Effector memory CD4-positive, alpha-beta T cell (primary cell): ENCODE measurements at regions not wholly inside any gene's neighbourhood (a gene's known extent, or its start where the extent isn't known, plus 50 kb on each side); places are given as distances from the start of the nearest gene placed in this dataset.

Source experiments
- DNase-seq, 3 donors: peaks; one replicate each; pipeline ENCODE4 v3.0.0-alpha.2; 2020
- H3K27ac ChIP-seq: 2 replicates; pipeline ENCODE4 v1.7.0; 2013; ENCODE audit warnings: mild to moderate bottlenecking, low read length, moderate library complexity; ENCODE audit not compliant: insufficient read depth, poor library complexity, severe bottlenecking
- H3K27me3 ChIP-seq: replicated peaks from 2 replicates; pipeline ENCODE4 v1.7.0; 2013; ENCODE audit warnings: mild to moderate bottlenecking, low read length; ENCODE audit not compliant: insufficient read depth, control insufficient read depth, poor library complexity, severe bottlenecking
- H3K36me3 ChIP-seq: 2 replicates; pipeline ENCODE4 v1.7.0; 2013; ENCODE audit warnings: mild to moderate bottlenecking, low read length, moderate library complexity; ENCODE audit not compliant: control insufficient read depth, insufficient read depth
- H3K4me1 ChIP-seq: 2 replicates; pipeline ENCODE4 v1.7.0; 2013; ENCODE audit warnings: low read length, mild to moderate bottlenecking; ENCODE audit not compliant: control insufficient read depth, insufficient read depth, poor library complexity, severe bottlenecking
- H3K4me3 ChIP-seq: 2 replicates; pipeline ENCODE4 v1.7.0; 2013; ENCODE audit warnings: low read length, low read depth, mild to moderate bottlenecking; ENCODE audit not compliant: insufficient read depth, poor library complexity, severe bottlenecking
- H3K9me3 ChIP-seq: 2 replicates; pipeline ENCODE4 v1.7.0; 2013; ENCODE audit warnings: mild to moderate bottlenecking, low read length, moderate library complexity; ENCODE audit not compliant: control insufficient read depth

DNA sequence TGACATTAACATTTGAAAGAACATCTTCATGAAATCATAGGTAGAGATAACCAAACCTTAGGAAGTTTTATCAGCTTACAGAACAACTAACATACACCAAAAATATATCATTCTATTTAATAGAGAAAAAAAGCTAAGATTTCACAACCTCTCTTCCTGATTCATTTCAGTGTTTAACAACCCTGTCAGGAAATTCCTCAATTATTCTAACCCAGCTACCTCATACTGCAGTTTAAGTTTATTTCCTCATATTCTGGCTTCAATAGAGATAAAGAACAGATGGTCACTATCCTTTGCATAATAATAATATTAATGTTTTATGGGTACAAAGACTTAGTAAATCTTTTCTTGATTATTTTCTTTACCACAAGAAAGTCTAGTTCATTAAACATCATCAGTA is 112.9 kb upstream of the HSF2 start:
- Histone ChIP-seq H3K27ac (no peak overlapping the region), H3K27me3 (no peaks in the 10 kb centered on the region), H3K36me3 (no peaks in the 10 kb centered on the region), H3K4me3 (no peak overlapping the region), H3K9me3 (no peaks in the 10 kb centered on the region), H3K4me1 (no peaks in the 10 kb centered on the region)
- no peak for DNase-seq

DNA sequence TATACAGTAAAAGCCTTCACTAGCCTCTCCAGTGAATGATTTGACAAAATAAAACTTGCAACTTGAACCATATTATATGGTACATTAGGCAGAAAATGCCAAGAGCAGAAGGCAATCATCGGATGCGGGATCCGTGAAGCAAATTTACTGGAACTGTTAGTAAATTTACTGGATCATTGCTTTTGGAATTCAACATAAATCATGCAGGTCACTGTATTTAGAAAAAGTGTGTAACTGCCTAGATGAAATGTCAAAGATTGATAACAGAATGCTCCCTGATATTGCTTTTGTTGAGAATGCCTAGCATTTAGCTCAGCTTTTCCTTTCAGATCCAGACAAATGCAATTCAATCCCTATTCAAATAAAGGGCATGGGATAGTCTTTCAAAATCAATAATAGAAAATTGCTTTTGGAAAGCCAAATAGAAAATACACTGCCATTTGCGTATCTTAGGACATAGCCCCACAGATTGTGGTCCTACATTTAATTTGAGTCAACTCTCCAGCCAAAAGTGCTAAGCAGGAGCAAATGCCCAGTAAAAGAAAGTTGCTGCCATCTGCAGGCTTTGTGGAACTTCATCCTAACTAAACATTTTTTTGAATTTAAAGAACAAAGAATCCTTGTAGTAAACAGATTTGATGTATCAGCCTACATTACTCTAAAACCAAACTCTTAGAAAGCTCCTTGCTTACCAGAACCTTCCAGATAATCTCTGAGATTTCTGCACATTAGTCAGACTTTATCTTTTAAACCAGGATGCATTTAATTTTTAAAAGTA is 109.5 kb upstream of the HSF2 start:
- Histone ChIP-seq H3K27ac (no peak overlapping the region), H3K9me3 (no peaks in the 10 kb centered on the region), H3K4me3 (no peak overlapping the region), H3K36me3 (no peaks in the 10 kb centered on the region), H3K4me1 (no peaks in the 10 kb centered on the region), H3K27me3 (no peaks in the 10 kb centered on the region)
- DNase-seq = no peak

DNA sequence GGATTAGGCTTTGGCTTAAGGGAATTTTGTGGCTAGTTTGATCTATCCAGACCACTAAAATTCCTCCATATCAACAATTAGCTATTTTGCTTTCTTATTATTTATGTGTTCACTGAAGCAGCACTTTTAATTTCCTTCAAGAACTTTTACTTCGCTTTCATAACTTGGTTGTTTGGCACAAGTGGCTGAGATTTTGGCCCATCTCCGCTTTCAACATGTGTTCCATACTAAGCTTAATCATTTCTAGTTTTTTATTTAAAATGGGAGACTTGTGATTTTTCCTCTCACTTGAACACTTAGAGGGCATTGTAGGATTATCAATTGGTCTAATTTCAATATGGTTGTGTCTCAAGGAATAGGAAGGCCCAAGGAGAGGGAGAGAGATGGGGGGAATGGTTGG is 102.4 kb upstream of the HSF2 start:
- Histone ChIP-seq H3K4me3 (no peak overlapping the region), H3K9me3 (no peaks in the 10 kb centered on the region), H3K4me1 (no peaks in the 10 kb centered on the region), H3K36me3 (no peaks in the 10 kb centered on the region), H3K27ac (no peak overlapping the region), H3K27me3 (no peaks in the 10 kb centered on the region)
- DNase-seq = no peak

DNA sequence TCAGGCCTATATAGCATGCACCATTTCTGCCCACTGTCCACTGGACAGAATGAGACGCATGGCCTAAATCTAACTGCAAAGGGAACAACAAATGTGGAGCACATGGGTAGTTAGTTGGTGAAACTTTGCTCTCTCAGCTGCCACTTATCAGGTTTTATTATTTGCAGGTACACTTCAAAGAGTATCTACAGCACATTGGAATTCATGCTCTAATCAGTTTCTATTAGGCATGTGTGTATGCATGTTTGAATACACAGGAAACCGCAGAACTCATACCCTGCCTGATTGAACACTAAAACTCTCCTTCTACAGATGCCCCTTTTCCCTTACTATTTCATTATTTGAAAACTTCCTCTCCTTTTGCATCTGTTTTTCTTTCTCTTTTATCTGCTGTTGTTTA is 97.4 kb upstream of the HSF2 start:
- no peak overlapping the region for H3K27ac ChIP-seq
- H3K4me3 ChIP-seq = no peak overlapping the region
- DNase-seq = no peak
- H3K27me3 ChIP-seq = no peaks in the 10 kb centered on the region
- no peaks in the 10 kb centered on the region for H3K4me1 ChIP-seq
- no peaks in the 10 kb centered on the region for H3K36me3 ChIP-seq
- no peaks in the 10 kb centered on the region for H3K9me3 ChIP-seq

DNA sequence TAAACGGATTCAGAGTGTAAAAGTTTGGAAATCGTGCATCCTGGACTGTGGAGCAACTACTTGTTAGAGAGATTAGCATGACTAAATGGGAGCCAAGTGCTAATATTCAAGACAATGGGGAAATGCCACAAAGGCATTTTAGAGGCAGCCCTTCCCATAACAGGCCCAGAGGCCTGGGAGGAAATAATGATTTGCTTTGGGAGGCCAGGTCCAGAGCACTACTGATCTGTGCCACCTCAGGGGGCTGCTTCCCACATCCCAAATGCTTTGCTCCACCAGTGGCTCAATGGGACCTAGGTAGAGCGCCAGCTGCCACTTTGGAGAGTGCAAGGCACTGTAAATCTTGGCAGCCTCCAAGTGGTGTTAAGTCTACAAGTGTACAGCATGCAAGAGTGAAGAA is 91.9 kb upstream of the HSF2 start:
- no peaks in the 10 kb centered on the region for H3K27me3 ChIP-seq
- no peak overlapping the region for H3K27ac ChIP-seq
- no peak overlapping the region for H3K4me3 ChIP-seq
- no peaks in the 10 kb centered on the region for H3K36me3 ChIP-seq
- DNase-seq = no peak
- no peaks in the 10 kb centered on the region for H3K4me1 ChIP-seq
- no peaks in the 10 kb centered on the region for H3K9me3 ChIP-seq

DNA sequence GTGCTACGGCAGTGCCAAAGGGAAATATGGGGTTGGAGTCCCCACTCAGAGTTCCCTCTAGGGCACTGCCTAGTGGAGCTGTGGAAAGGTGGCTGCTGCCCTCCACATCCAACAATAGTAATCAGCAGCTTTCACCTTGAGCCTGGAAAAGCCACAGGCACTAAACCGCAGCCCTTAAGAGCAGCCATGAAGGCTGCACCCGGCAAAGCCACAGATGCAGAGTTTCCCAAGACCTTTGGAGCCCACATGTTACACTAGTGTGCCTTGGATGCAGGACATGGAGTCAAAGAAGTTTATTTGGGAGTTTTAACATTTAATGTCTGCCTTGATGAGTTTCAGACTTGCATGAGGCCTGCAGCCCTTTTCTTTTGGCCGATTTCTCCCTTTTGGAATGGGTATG is 91.4 kb upstream of the HSF2 start:
- Histone ChIP-seq H3K9me3 (no peaks in the 10 kb centered on the region), H3K36me3 (no peaks in the 10 kb centered on the region), H3K27ac (no peak overlapping the region), H3K4me3 (no peak overlapping the region), H3K4me1 (no peaks in the 10 kb centered on the region), H3K27me3 (no peaks in the 10 kb centered on the region)
- DNase-seq = no peak

DNA sequence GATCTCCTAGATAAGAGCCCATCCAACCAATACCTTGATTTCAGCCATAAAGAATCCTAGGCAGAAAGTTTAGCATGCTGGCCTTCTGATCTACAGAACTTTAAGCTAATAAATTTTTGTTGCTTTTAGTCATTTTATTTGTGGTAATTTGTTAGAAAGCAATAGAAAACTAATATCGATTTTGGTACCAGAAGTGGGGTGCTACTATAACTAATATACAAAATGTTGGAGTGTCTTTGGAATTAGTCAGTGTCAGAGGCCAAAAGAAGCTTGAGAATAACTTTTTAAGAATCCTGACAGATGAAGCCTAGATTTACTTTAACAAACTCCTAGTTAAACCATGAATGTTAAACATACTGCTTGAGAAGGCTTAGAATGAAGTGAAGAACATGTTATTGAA is 83.6 kb upstream of the HSF2 start:
- Histone ChIP-seq H3K27ac (no peak overlapping the region), H3K27me3 (no peaks in the 10 kb centered on the region), H3K36me3 (no peaks in the 10 kb centered on the region), H3K9me3 (no peaks in the 10 kb centered on the region), H3K4me1 (no peaks in the 10 kb centered on the region), H3K4me3 (no peak overlapping the region)
- DNase-seq = no peak

DNA sequence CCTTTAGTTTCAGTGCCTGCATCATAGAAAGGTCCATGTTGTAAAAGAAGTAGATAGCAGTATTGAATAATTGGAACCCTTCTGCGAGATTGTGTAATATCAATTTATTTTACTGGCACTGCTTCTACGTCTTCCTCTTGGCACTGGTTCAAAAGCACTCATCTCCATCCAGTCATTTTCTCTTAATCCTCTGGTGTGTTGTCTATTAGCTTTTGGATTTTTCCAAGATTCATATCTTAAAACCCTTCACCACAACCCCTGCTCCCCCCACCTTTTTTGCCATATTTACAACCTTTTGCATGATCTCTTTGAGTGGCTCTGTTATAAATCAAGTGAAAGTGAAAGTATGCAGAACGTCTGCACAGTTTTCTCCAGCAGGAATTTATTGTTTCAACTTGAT is 76.6 kb upstream of the HSF2 start:
- Histone ChIP-seq H3K27ac (no peak overlapping the region), H3K9me3 (no peaks in the 10 kb centered on the region), H3K4me1 (peaks cover 2% of the 10 kb centered on the region), H3K4me3 (peak overlapping the region; percentile 55), H3K36me3 (no peaks in the 10 kb centered on the region), H3K27me3 (no peaks in the 10 kb centered on the region)
- no peak for DNase-seq

DNA sequence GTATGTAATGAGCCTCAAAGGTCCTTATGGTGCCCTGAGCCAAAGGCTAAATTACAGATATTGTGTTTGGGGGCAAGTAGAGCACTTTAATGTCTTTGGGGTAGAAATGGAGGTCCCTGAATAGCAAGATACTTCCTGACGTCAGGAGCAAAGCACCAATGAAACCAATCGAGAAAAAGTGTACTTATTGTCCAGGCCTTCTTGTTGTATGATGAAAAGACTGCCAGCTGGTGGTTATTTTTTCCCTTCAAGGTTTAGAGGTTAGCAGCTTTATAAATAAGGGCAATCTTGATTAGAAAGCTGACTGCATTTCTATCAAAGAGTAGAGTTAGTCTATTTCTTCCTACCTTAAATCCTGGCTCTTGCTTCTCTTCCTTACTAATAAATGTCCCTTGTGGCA is 76.1 kb upstream of the HSF2 start:
- peaks cover 2% of the 10 kb centered on the region for H3K4me1 ChIP-seq
- H3K4me3 ChIP-seq = peak overlapping the region; percentile 55
- no peaks in the 10 kb centered on the region for H3K9me3 ChIP-seq
- H3K36me3 ChIP-seq = no peaks in the 10 kb centered on the region
- H3K27me3 ChIP-seq = no peaks in the 10 kb centered on the region
- DNase-seq = no peak
- H3K27ac ChIP-seq = no peak overlapping the region

DNA sequence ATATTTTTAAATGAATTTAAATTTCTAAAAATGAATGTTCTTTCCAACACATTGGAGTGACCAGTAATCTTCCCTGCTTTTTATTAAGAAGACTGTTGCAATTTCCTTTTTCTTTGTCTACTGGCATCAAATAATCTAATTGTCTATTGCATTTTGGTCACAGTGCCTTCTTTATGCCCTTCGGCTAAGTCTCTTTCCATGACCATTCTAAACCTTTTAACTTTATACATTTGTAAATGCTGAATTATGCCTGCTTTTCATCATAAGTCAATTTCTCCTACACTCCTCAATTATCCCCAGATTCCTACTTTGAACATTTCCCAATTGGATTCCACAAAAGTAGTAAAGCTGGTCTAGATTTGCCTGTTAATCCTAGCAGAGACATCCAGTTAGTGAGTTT is 69.1 kb upstream of the HSF2 start:
- Histone ChIP-seq H3K27me3 (no peaks in the 10 kb centered on the region), H3K36me3 (no peaks in the 10 kb centered on the region), H3K9me3 (no peaks in the 10 kb centered on the region), H3K4me3 (no peak overlapping the region), H3K27ac (no peak overlapping the region), H3K4me1 (no peaks in the 10 kb centered on the region)
- DNase-seq = no peak
